GM23338 (cell line): ENCODE measurements at regions not wholly inside any gene's neighbourhood (a gene's known extent, or its start where the extent isn't known, plus 50 kb on each side); places are given as distances from the start of the nearest gene placed in this dataset.

Source experiments
- ATAC-seq: fragments of 200-7000 bp; cut with Tn5 transposase; 3 replicates; pipeline ENCODE4 v1.9.1; 2020
- DNase-seq: peaks from one replicate; pipeline ENCODE4 v3.0.0-alpha.2; 2015; ENCODE audit warnings: low spot score
- H2AFZ ChIP-seq: fragments of 200-600 bp; sonication (generic); 2 replicates; pipeline ENCODE4 v1.8.0; 2016; ENCODE audit warnings: antibody characterized with exemption, mild to moderate bottlenecking, moderate library complexity
- H3F3A ChIP-seq: fragments of 200-600 bp; sonication (generic); replicated peaks from 2 replicates; pipeline ENCODE4 v1.8.0; 2017; ENCODE audit warnings: antibody characterized with exemption, mixed run types, low read depth
- H3K27ac ChIP-seq: fragments of 200-600 bp; sonication (generic); 2 replicates; pipeline ENCODE4 v1.6.1; 2016; ENCODE audit warnings: low read depth
- H3K27me3 ChIP-seq: fragments of 200-600 bp; sonication (generic); 2 replicates; pipeline ENCODE4 v1.8.0; 2016; ENCODE audit warnings: mild to moderate bottlenecking, mixed run types, moderate library complexity; ENCODE audit not compliant: insufficient read depth
- H3K36me3 ChIP-seq: fragments of 200-600 bp; sonication (generic); 2 replicates; pipeline ENCODE4 v1.8.0; 2016; ENCODE audit warnings: mild to moderate bottlenecking; ENCODE audit not compliant: insufficient read depth
- H3K4me1 ChIP-seq: fragments of 200-600 bp; sonication (generic); 2 replicates; pipeline ENCODE4 v1.8.0; 2016; ENCODE audit warnings: mild to moderate bottlenecking, moderate library complexity; ENCODE audit not compliant: insufficient read depth
- H3K4me2 ChIP-seq: fragments of 200-600 bp; sonication (generic); 2 replicates; pipeline ENCODE4 v1.7.1; 2017; ENCODE audit warnings: mixed run types
- H3K4me3 ChIP-seq: fragments of 200-600 bp; sonication (generic); 2 replicates; pipeline ENCODE4 v1.6.1; 2016; ENCODE audit warnings: mixed run types
- H3K79me2 ChIP-seq: fragments of 200-600 bp; sonication (generic); replicated peaks from 2 replicates; pipeline ENCODE4 v1.8.0; 2017; ENCODE audit warnings: mild to moderate bottlenecking; ENCODE audit not compliant: insufficient read depth
- H3K9me2 ChIP-seq: fragments of 200-600 bp; sonication (generic); 2 replicates; pipeline ENCODE4 v1.8.0; 2017; ENCODE audit not compliant: insufficient read depth
- H4K20me1 ChIP-seq: fragments of 200-600 bp; sonication (generic); replicated peaks from 2 replicates; pipeline ENCODE4 v1.8.0; 2017; ENCODE audit warnings: mild to moderate bottlenecking; ENCODE audit not compliant: insufficient read depth
- H3K27ac Mint-ChIP-seq: 2 replicates; pipeline ENCODE4 v1.8.0; 2020; ENCODE audit warnings: inconsistent platforms, mild to moderate bottlenecking, moderate library complexity, mixed read lengths
- H3K27me3 Mint-ChIP-seq: 3 replicates; pipeline ENCODE4 v1.8.0; 2022; ENCODE audit warnings: low read depth, mild to moderate bottlenecking, moderate library complexity, mixed read lengths, inconsistent platforms; ENCODE audit not compliant: insufficient read depth, poor library complexity
- H3K36me3 Mint-ChIP-seq: 3 replicates; pipeline ENCODE4 v1.8.0; 2021; ENCODE audit warnings: low read depth, mild to moderate bottlenecking, inconsistent platforms, moderate library complexity, mixed read lengths
- H3K4me1 Mint-ChIP-seq: 3 replicates; pipeline ENCODE4 v1.8.0; 2020; ENCODE audit warnings: mild to moderate bottlenecking, inconsistent platforms, mixed read lengths
- H3K4me3 Mint-ChIP-seq: 3 replicates; pipeline ENCODE4 v1.8.0; 2021; ENCODE audit warnings: moderate library complexity, mild to moderate bottlenecking, inconsistent platforms, mixed read lengths
- H3K9me3 Mint-ChIP-seq: 3 replicates; pipeline ENCODE4 v1.8.0; 2020; ENCODE audit warnings: moderate library complexity, mild to moderate bottlenecking, inconsistent platforms, mixed read lengths
- CREB1 ChIP-seq: fragments of 250-450 bp; sonication (Bioruptor Pico); IDR thresholded peaks from 2 replicates; pipeline ENCODE4 v1.5.0; 2020; ENCODE audit warnings: low read depth, mild to moderate bottlenecking, moderate library complexity
- CTCF ChIP-seq, 2 experiments: fragments of 200-600 bp in 1 of 2; sonication (generic) in 1 of 2; conservative IDR thresholded peaks; 2 replicates each; pipeline versions ENCODE4 v1.5.1 to v1.6.1; 2016 to 2017; ENCODE audit warnings: antibody characterized with exemption in 2 of 2, low read depth in 2 of 2, mild to moderate bottlenecking in 2 of 2, moderate library complexity in 1 of 2
- ETS1 ChIP-seq: IDR thresholded peaks from 2 replicates; pipeline ENCODE4 v1.6.1; 2016; ENCODE audit warnings: antibody characterized with exemption
- EZH2 ChIP-seq: fragments of 200-600 bp; sonication (generic); IDR thresholded peaks from one replicate; pipeline ENCODE4 v1.8.0; 2017; ENCODE audit warnings: antibody characterized with exemption, mild to moderate bottlenecking, low read depth; ENCODE audit not compliant: unreplicated experiment
- EZH2phosphoT487 ChIP-seq: fragments of 200-600 bp; sonication (generic); IDR thresholded peaks from one replicate; pipeline ENCODE4 v1.8.1; 2018; ENCODE audit warnings: antibody characterized with exemption; ENCODE audit not compliant: unreplicated experiment
- JUNB ChIP-seq: IDR thresholded peaks from one replicate; pipeline ENCODE4 v1.6.1; 2016; ENCODE audit warnings: antibody characterized with exemption; ENCODE audit not compliant: unreplicated experiment
- NANOG ChIP-seq: IDR thresholded peaks from 2 replicates; pipeline ENCODE4 v1.6.1; 2016; ENCODE audit warnings: antibody characterized with exemption, borderline replicate concordance
- POLR2AphosphoS5 ChIP-seq: IDR thresholded peaks from 2 replicates; pipeline ENCODE4 v1.6.1; 2016; ENCODE audit warnings: antibody characterized with exemption, low read depth
- REST ChIP-seq: IDR thresholded peaks from one replicate; pipeline ENCODE4 v1.6.1; 2018; ENCODE audit warnings: antibody characterized with exemption; ENCODE audit not compliant: unreplicated experiment
- STAT1 ChIP-seq: IDR thresholded peaks from one replicate; pipeline ENCODE4 v1.6.1; 2016; ENCODE audit warnings: antibody characterized with exemption; ENCODE audit not compliant: unreplicated experiment
- ZNF114 ChIP-seq: fragments of 250-450 bp; sonication (Bioruptor Pico); IDR thresholded peaks from 2 replicates; pipeline ENCODE4 v1.5.0; 2020; ENCODE audit warnings: mild to moderate bottlenecking, moderate library complexity
- ZNF331 ChIP-seq: fragments of 250-450 bp; sonication (Bioruptor Pico); IDR thresholded peaks from 2 replicates; pipeline ENCODE4 v1.5.0; 2020; ENCODE audit warnings: low read depth, mild to moderate bottlenecking, moderate library complexity

- Mint-ChIP-seq H3K27ac (no peak overlapping the region), H3K4me3 (no peak overlapping the region), H3K9me3 (peaks cover 2% of the 10 kb centered on the region; the same call in 1 of the 3 replicates), H3K4me1 (no peaks in the 10 kb centered on the region), H3K36me3 (no peaks in the 10 kb centered on the region), H3K27me3 (no peaks in the 10 kb centered on the region)
- TF ChIP-seq CREB1 (CRISPR knock-in tag) (no peak), ZNF114 (CRISPR knock-in tag) (no peak), NANOG (no peak), STAT1 (no peak), CTCF (conservative IDR thresholded peaks at IDR 0.05; ENCODE audit: low read depth in 2 of 2) (no peak), ZNF331 (no peak), JUNB (no peak), POLR2AphosphoS5 (no peak), REST (no peak)
- no peak overlapping the region for H3K4me2 ChIP-seq
- H4K20me1 ChIP-seq: no peaks in the 10 kb centered on the region
- no peaks in the 10 kb centered on the region for H3K36me3 ChIP-seq
- H3K27me3 ChIP-seq: no peaks in the 10 kb centered on the region
- H3F3A ChIP-seq: no peaks in the 10 kb centered on the region
- H3K4me3 ChIP-seq: no peak overlapping the region
- no peaks in the 10 kb centered on the region for H3K79me2 ChIP-seq
- H2AFZ ChIP-seq: no peak overlapping the region
- H3K4me1 ChIP-seq: no peaks in the 10 kb centered on the region
- H3K27ac ChIP-seq: no peak overlapping the region
- H3K9me2 ChIP-seq: no peaks in the 10 kb centered on the region
- no peak for DNase-seq
- ATAC-seq: no peak
Observed at GRCh38 chrX:81662381-81662780, 460.5 kb downstream of the SH3BGRL start.

- Mint-ChIP-seq H3K27me3 (no peaks in the 10 kb centered on the region), H3K4me3 (no peak overlapping the region), H3K36me3 (no peaks in the 10 kb centered on the region), H3K27ac (no peak overlapping the region), H3K4me1 (no peaks in the 10 kb centered on the region), H3K9me3 (no peaks in the 10 kb centered on the region; the same call in 2 of the 3 replicates)
- no peak for ATAC-seq
- Histone ChIP-seq H4K20me1 (no peaks in the 10 kb centered on the region), H3K9me2 (no peaks in the 10 kb centered on the region), H3K27me3 (no peaks in the 10 kb centered on the region), H3K4me1 (no peaks in the 10 kb centered on the region), H3K79me2 (no peaks in the 10 kb centered on the region), H3K27ac (no peak overlapping the region), H3K4me2 (no peak overlapping the region), H3K36me3 (no peaks in the 10 kb centered on the region), H3K4me3 (no peak overlapping the region), H3F3A (no peaks in the 10 kb centered on the region), H2AFZ (no peak overlapping the region)
- DNase-seq: no peak
- no peak for TF ChIP-seq CTCF (conservative IDR thresholded peaks at IDR 0.05; ENCODE audit: low read depth in 2 of 2)
- TF ChIP-seq JUNB: no peak
- TF ChIP-seq POLR2AphosphoS5: no peak
- no peak for TF ChIP-seq ETS1
- TF ChIP-seq NANOG: no peak
- no peak for TF ChIP-seq REST
- TF ChIP-seq EZH2: no peak
- TF ChIP-seq ZNF331: no peak
- TF ChIP-seq ZNF114 (CRISPR knock-in tag): no peak
- no peak for TF ChIP-seq STAT1
- TF ChIP-seq CREB1 (CRISPR knock-in tag): no peak
- no peak for TF ChIP-seq EZH2phosphoT487
Observed at GRCh38 chrX:81708487-81708886, 506.6 kb downstream of the SH3BGRL start.
